ENCODE measurements at regions not wholly inside any gene's neighbourhood (a gene's known extent, or its start where the extent isn't known, plus 50 kb on each side); places are given as distances from the start of the nearest gene placed in this dataset.

GRCh38 chr10:6721480-6721879 lies 141.4 kb upstream of the PRKCQ start:
- H3K27me3 Mint-ChIP-seq (ENCODE audit: low read depth, poor library complexity) = peaks cover 11% of the 10 kb centered on the region
- peaks cover 15% of the 10 kb centered on the region for H3K4me1 Mint-ChIP-seq
- H3K27ac Mint-ChIP-seq = no peak overlapping the region
- no peak for TF ChIP-seq CTCF (IDR thresholded peaks at IDR 0.05)
- DNase-seq = no peak
- no peak overlapping the region for H3K4me3 Mint-ChIP-seq
- H3K9me3 Mint-ChIP-seq = peaks cover 7% of the 10 kb centered on the region
- no peaks in the 10 kb centered on the region for H3K36me3 Mint-ChIP-seq (ENCODE audit: low read depth)

- peaks cover 7% of the 10 kb centered on the region for H3K9me3 Mint-ChIP-seq
- no peak overlapping the region for H3K4me3 Mint-ChIP-seq
- H3K4me1 Mint-ChIP-seq = peaks cover 15% of the 10 kb centered on the region
- no peak overlapping the region for H3K27ac Mint-ChIP-seq
- H3K36me3 Mint-ChIP-seq (ENCODE audit: low read depth) = no peaks in the 10 kb centered on the region
- no peak for TF ChIP-seq CTCF (IDR thresholded peaks at IDR 0.05)
- H3K27me3 Mint-ChIP-seq (ENCODE audit: low read depth, poor library complexity) = peaks cover 16% of the 10 kb centered on the region
- no peak for DNase-seq
These were observed 139.5 kb upstream of the PRKCQ start for GRCh38 chr10:6719561-6719960.

- no peak overlapping the region for H3K4me3 Mint-ChIP-seq
- no peak for DNase-seq
- H3K4me1 Mint-ChIP-seq = peaks cover 15% of the 10 kb centered on the region
- peaks cover 7% of the 10 kb centered on the region for H3K9me3 Mint-ChIP-seq
- no peaks in the 10 kb centered on the region for H3K36me3 Mint-ChIP-seq (ENCODE audit: low read depth)
- H3K27ac Mint-ChIP-seq = no peak overlapping the region
- H3K27me3 Mint-ChIP-seq (ENCODE audit: low read depth, poor library complexity) = peaks cover 20% of the 10 kb centered on the region
- no peak for TF ChIP-seq CTCF (IDR thresholded peaks at IDR 0.05)
These were observed 138.5 kb upstream of the PRKCQ start for GRCh38 chr10:6718550-6718949.

DNA sequence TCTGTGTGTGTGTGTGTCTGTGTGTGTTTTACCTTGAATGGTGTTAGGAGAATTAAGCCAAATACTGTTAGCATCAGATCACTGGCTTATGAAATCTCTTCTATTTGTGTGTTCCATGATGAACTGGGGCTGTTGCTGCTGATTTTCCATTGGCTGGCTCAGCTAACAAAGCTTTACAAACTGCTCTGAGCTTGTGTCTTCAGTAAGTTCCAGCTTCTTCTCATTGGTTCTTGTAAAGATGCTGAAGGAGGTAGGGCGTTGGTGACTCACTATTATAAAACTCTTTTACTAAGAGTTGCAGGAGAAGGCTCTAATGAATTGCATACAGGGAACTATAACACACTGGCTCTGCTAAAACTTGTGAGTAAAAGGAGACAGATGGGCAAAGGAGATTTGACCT lies 136.4 kb upstream of the PRKCQ start:
- no peaks in the 10 kb centered on the region for H3K36me3 Mint-ChIP-seq (ENCODE audit: low read depth)
- H3K27me3 Mint-ChIP-seq (ENCODE audit: low read depth, poor library complexity) = peaks cover 31% of the 10 kb centered on the region
- peaks cover 4% of the 10 kb centered on the region for H3K4me1 Mint-ChIP-seq
- TF ChIP-seq CTCF (IDR thresholded peaks at IDR 0.05) = no peak
- DNase-seq = no peak
- H3K27ac Mint-ChIP-seq = no peak overlapping the region
- peaks cover 7% of the 10 kb centered on the region for H3K9me3 Mint-ChIP-seq
- no peak overlapping the region for H3K4me3 Mint-ChIP-seq

- DNase-seq = peak; percentile 11
- TF ChIP-seq CTCF (IDR thresholded peaks at IDR 0.05) = no peak
- H3K27me3 Mint-ChIP-seq (ENCODE audit: low read depth, poor library complexity) = peaks cover 45% of the 10 kb centered on the region
These were observed 133.6 kb upstream of the PRKCQ start for GRCh38 chr10:6713716-6714115.

DNA sequence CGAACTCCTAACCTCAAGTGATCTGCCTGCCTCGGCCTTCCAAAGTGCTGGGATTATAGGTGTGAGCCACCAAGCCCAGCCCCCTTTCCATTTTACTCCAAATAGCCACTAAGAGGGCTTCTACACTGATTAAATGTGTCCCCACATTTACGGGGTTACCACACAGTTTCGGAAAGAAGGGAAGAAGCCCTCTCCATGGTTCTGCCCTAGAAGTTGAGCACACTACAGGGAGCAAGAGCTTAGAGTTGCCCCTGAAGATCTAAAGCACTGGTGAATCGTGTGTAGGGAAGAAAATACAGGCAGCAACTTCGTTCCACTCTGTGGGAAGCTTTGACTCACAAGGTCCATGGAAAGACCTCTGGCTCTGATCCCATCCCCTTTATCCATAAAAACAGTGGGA lies 133.0 kb upstream of the PRKCQ start:
- Mint-ChIP-seq H3K27me3 (ENCODE audit: low read depth, poor library complexity) (peaks cover 44% of the 10 kb centered on the region), H3K9me3 (no peaks in the 10 kb centered on the region), H3K4me3 (no peak overlapping the region), H3K4me1 (no peaks in the 10 kb centered on the region), H3K27ac (no peak overlapping the region), H3K36me3 (ENCODE audit: low read depth) (no peaks in the 10 kb centered on the region)
- no peak for DNase-seq
- no peak for TF ChIP-seq CTCF (IDR thresholded peaks at IDR 0.05)

More at GRCh38 chr10:6713716-6714115, 133.6 kb upstream of the PRKCQ start:
- Mint-ChIP-seq H3K4me3 (no peak overlapping the region), H3K4me1 (no peaks in the 10 kb centered on the region), H3K9me3 (no peaks in the 10 kb centered on the region), H3K36me3 (ENCODE audit: low read depth) (no peaks in the 10 kb centered on the region), H3K27ac (no peak overlapping the region)

Measured in nephron progenitor cell (in vitro differentiated cells).